Kidney capillary endothelial cell (primary cell): ENCODE measurements at regions not wholly inside any gene's neighbourhood (a gene's known extent, or its start where the extent isn't known, plus 50 kb on each side); places are given as distances from the start of the nearest gene placed in this dataset.

ENCODE experiments used
- DNase-seq: peaks from one replicate; pipeline ENCODE4 v3.0.0-alpha.2; 2018; ENCODE audit warnings: low spot score

- DNase-seq = no peak
Observed at GRCh38 chr6:43848671-43849391, 78.8 kb downstream of the VEGFA start.

- no peak for DNase-seq
Observed at GRCh38 chr6:43847741-43848630, 78.0 kb downstream of the VEGFA start.

- DNase-seq = no peak
Observed at GRCh38 chr6:43846556-43846955, 76.5 kb downstream of the VEGFA start.

- DNase-seq = no peak
Observed at GRCh38 chr6:43845646-43846045, 75.6 kb downstream of the VEGFA start.

- DNase-seq = no peak
Observed at GRCh38 chr6:43843669-43844171, 73.7 kb downstream of the VEGFA start.

- no peak for DNase-seq
Observed at GRCh38 chr6:43843097-43843645, 73.2 kb downstream of the VEGFA start.

- no peak for DNase-seq
Observed at GRCh38 chr6:43842231-43842794, 72.3 kb downstream of the VEGFA start.

GRCh38 chr6:43840490-43841218 lies 70.6 kb downstream of the VEGFA start:
- no peak for DNase-seq

GRCh38 chr6:43838276-43839036 lies 68.4 kb downstream of the VEGFA start:
- DNase-seq = peak; percentile 10

GRCh38 chr6:43837507-43837906 lies 67.5 kb downstream of the VEGFA start:
- no peak for DNase-seq

- DNase-seq = no peak
Observed at GRCh38 chr6:43836507-43837240, 66.7 kb downstream of the VEGFA start.
